B cell (primary cell): ENCODE measurements at regions not wholly inside any gene's neighbourhood (a gene's known extent, or its start where the extent isn't known, plus 50 kb on each side); places are given as distances from the start of the nearest gene placed in this dataset.

Experiments
- ATAC-seq: fragments of 200-7000 bp; cut with Tn5 transposase; one replicate; pipeline ENCODE4 v1.10.0; 2021; ENCODE audit warnings: low read depth, mild to moderate bottlenecking, moderate number of reproducible peaks, moderate library complexity
- CTCF ChIA-PET: fragments of 350-600 bp; sonication (Branson Sonifier 250); formaldehyde crosslinking; loops from one replicate; lab custom pipeline; 2021; ENCODE audit warnings: antibody characterized with exemption, inconsistent platforms; lab: Charles Lee
- POLR2A ChIA-PET: fragments of 350-600 bp; sonication (Branson Sonifier 250); formaldehyde crosslinking; loops from one replicate; lab custom pipeline; 2021; ENCODE audit warnings: antibody characterized with exemption; lab: Charles Lee
- DNase-seq: peaks from one replicate; pipeline ENCODE4 v3.0.0; 2013
- H2AFZ ChIP-seq: 2 replicates; pipeline ENCODE4 v1.6.1; 2012; ENCODE audit warnings: mild to moderate bottlenecking, low read depth, low read length; ENCODE audit not compliant: insufficient read depth, poor library complexity, severe bottlenecking
- H3K27ac ChIP-seq, 2 donors: 1 replicate in 1 of 2; 2 replicates in 1 of 2; pipeline ENCODE4 v1.5.1; 2012 to 2013; ENCODE audit warnings: low read length in 2 of 2, mild to moderate bottlenecking in 2 of 2, moderate library complexity in 1 of 2
- H3K27me3 ChIP-seq, 4 experiments: fragments of 200-600 bp in 1 of 4; sonication (generic) in 1 of 4; replicated peaks in 1 of 4; 1 replicate in 2 of 4; 2 replicates in 2 of 4; pipeline versions ENCODE4 v1.6.1 to v1.7.0; 2013 to 2016; ENCODE audit warnings: low read length in 3 of 4, mild to moderate bottlenecking in 2 of 4, mixed read lengths in 1 of 4, moderate library complexity in 1 of 4; ENCODE audit not compliant: insufficient read depth in 4 of 4, control insufficient read depth in 3 of 4; ENCODE audit errors: control extremely low read depth in 1 of 4
- H3K36me3 ChIP-seq, 2 experiments: replicated peaks in 1 of 2; 1 replicate in 1 of 2; 2 replicates in 1 of 2; pipeline versions ENCODE4 v1.6.1 to v1.7.1; 2013; ENCODE audit warnings: low read length in 1 of 2; ENCODE audit not compliant: insufficient read depth in 2 of 2, control insufficient read depth in 1 of 2; ENCODE audit errors: control extremely low read depth in 1 of 2, extremely low read depth in 1 of 2
- H3K4me1 ChIP-seq, 2 donors: fragments of 200-600 bp in 1 of 2; sonication (generic) in 1 of 2; 1 replicate in 1 of 2; 2 replicates in 1 of 2; pipeline versions ENCODE4 v1.5.1 to v1.6.1; 2013 to 2017; ENCODE audit warnings: low read length in 2 of 2; ENCODE audit not compliant: control insufficient read depth in 2 of 2, insufficient read depth in 2 of 2
- H3K4me2 ChIP-seq: replicated peaks from 2 replicates; pipeline ENCODE3; 2012; ENCODE audit warnings: mild to moderate bottlenecking, low read depth, low read length; ENCODE audit not compliant: poor library complexity, severe bottlenecking
- H3K4me3 ChIP-seq, 5 experiments: fragments of 200-600 bp in 1 of 5; sonication (generic) in 1 of 5; 1 replicate in 3 of 5; 2 replicates in 2 of 5; pipeline versions ENCODE4 v1.5.1 to v1.7.0; 2011 to 2016; ENCODE audit warnings: low read length in 4 of 5, mild to moderate bottlenecking in 4 of 5, low read depth in 2 of 5, control low read depth in 1 of 5, moderate library complexity in 1 of 5; ENCODE audit not compliant: insufficient read depth in 1 of 5; ENCODE audit errors: control extremely low read depth in 1 of 5, extremely low read depth in 1 of 5
- H3K79me2 ChIP-seq: fragments of 200-600 bp; sonication (generic); one replicate; pipeline ENCODE4 v1.6.0; 2016; ENCODE audit warnings: low read length; ENCODE audit not compliant: control insufficient read depth, insufficient read depth
- H3K9ac ChIP-seq: fragments of 200-600 bp; sonication (generic); 2 replicates; pipeline ENCODE4 v1.6.1; 2017; ENCODE audit warnings: mild to moderate bottlenecking, low read length, moderate library complexity
- H3K9me3 ChIP-seq, 3 donors: one replicate each; pipeline versions ENCODE4 v1.6.1 to v1.7.1; 2013; ENCODE audit warnings: low read length in 2 of 3; ENCODE audit not compliant: control insufficient read depth in 2 of 3, insufficient read depth in 1 of 3; ENCODE audit errors: control extremely low read depth in 1 of 3
- H4K20me1 ChIP-seq: 2 replicates; pipeline ENCODE4 v1.6.0; 2012; ENCODE audit warnings: mild to moderate bottlenecking, low read length; ENCODE audit not compliant: insufficient read depth, control insufficient read depth, poor library complexity, severe bottlenecking
- H3K27ac Mint-ChIP-seq: one replicate; pipeline ENCODE4 v1.8.0; 2021; ENCODE audit warnings: mixed read lengths
- H3K27me3 Mint-ChIP-seq: one replicate; pipeline ENCODE4 v1.8.0; 2021; ENCODE audit warnings: mixed read lengths
- H3K4me1 Mint-ChIP-seq: one replicate; pipeline ENCODE4 v1.8.0; 2021; ENCODE audit warnings: mixed read lengths
- H3K4me3 Mint-ChIP-seq: one replicate; pipeline ENCODE4 v1.8.0; 2021; ENCODE audit warnings: mixed read lengths
- H3K9me3 Mint-ChIP-seq: one replicate; pipeline ENCODE4 v1.8.0; 2022; ENCODE audit warnings: mixed read lengths; ENCODE audit not compliant: insufficient read depth
- CTCF ChIP-seq: fragments of 200-600 bp; IDR thresholded peaks from one replicate; pipeline ENCODE4 v1.8.0; 2022; ENCODE audit warnings: antibody characterized with exemption, mild to moderate bottlenecking
- EZH2 ChIP-seq: IDR thresholded peaks from 2 replicates; pipeline ENCODE4 v1.6.1; 2012; ENCODE audit warnings: borderline replicate concordance, low read depth, mild to moderate bottlenecking, moderate library complexity, low read length; ENCODE audit not compliant: insufficient read depth, poor library complexity, severe bottlenecking
- WGBS: methylation state at CpG from one replicate; pipeline ENCODE4 v1.1.5; 2013; ENCODE audit warnings: missing lambda C conversion rate; ENCODE audit not compliant: insufficient coverage; 5-methylcytosine and 5-hydroxymethylcytosine counted together
- intact Hi-C: fragments of 100-400 bp; cut with micrococcal nuclease; formaldehyde crosslinking; loops from one replicate; pipeline ENCODE4 v1.10.0; 2022

GRCh38 chr14:25477316-25478098, 427.6 kb upstream of the STXBP6 start:
- Histone ChIP-seq H3K27me3 (no peaks in the 10 kb centered on the region), H2AFZ (no peak overlapping the region), H3K9me3 (no peaks in the 10 kb centered on the region), H3K4me2 (no peak overlapping the region), H3K79me2 (no peaks in the 10 kb centered on the region), H3K4me1 (no peaks in the 10 kb centered on the region), H3K9ac (no peak overlapping the region), H3K4me3 (no peak overlapping the region), H3K27ac (no peak overlapping the region), H3K36me3 (no peaks in the 10 kb centered on the region), H4K20me1 (no peaks in the 10 kb centered on the region)
- no peak overlapping the region for H3K27ac Mint-ChIP-seq
- H3K4me3 Mint-ChIP-seq, result no peak overlapping the region
- TF ChIP-seq CTCF (no peak), EZH2 (no peak)
- ChIA-PET CTCF (no interaction called here), POLR2A (no interaction called here)
- DNase-seq (no peak), ATAC-seq (no peak)
- no peaks in the 10 kb centered on the region for H3K27me3 Mint-ChIP-seq
- intact Hi-C loops, result no loop called here
- WGBS, result 67% methylated on average over 2 of the region's 2 CpGs
- no peaks in the 10 kb centered on the region for H3K4me1 Mint-ChIP-seq
- peaks cover 3% of the 10 kb centered on the region for H3K9me3 Mint-ChIP-seq

GRCh38 chr14:25472700-25473099, 422.8 kb upstream of the STXBP6 start:
- H3K36me3 ChIP-seq, result no peaks in the 10 kb centered on the region
- ChIA-PET CTCF (no interaction called here), POLR2A (no interaction called here)
- no peaks in the 10 kb centered on the region for H3K9me3 ChIP-seq
- H3K4me1 ChIP-seq, result no peaks in the 10 kb centered on the region
- H3K4me3 ChIP-seq, result no peak overlapping the region
- H3K4me2 ChIP-seq, result no peak overlapping the region
- H2AFZ ChIP-seq, result no peak overlapping the region
- no peak overlapping the region for H3K27ac ChIP-seq
- TF ChIP-seq CTCF (no peak), EZH2 (no peak)
- DNase-seq, result no peak
- intact Hi-C loops, result no loop called here
- Mint-ChIP-seq H3K4me3 (no peak overlapping the region), H3K4me1 (no peaks in the 10 kb centered on the region), H3K27ac (no peak overlapping the region), H3K9me3 (peaks cover 3% of the 10 kb centered on the region), H3K27me3 (no peaks in the 10 kb centered on the region)
- H3K9ac ChIP-seq, result no peak overlapping the region
- H3K27me3 ChIP-seq, result no peaks in the 10 kb centered on the region
- no peaks in the 10 kb centered on the region for H3K79me2 ChIP-seq
- WGBS, result no CpG with 5 or more reads among the region's 1 CpG
- H4K20me1 ChIP-seq, result no peaks in the 10 kb centered on the region
- ATAC-seq, result no peak
